Muscle of back (tissue), 3 donors: ENCODE measurements at regions not wholly inside any gene's neighbourhood (a gene's known extent, or its start where the extent isn't known, plus 50 kb on each side); places are given as distances from the start of the nearest gene placed in this dataset.

ENCODE experiments used
- DNase-seq, 3 donors: peaks; one replicate each; pipeline versions ENCODE4 v3.0.0 to v3.0.0-alpha.2; 2013

- peak in 1 of 3 donors; percentile 72 for DNase-seq
These were observed 439.4 kb downstream of the SPRY1 start for GRCh38 chr4:123835831-123836590.

DNA sequence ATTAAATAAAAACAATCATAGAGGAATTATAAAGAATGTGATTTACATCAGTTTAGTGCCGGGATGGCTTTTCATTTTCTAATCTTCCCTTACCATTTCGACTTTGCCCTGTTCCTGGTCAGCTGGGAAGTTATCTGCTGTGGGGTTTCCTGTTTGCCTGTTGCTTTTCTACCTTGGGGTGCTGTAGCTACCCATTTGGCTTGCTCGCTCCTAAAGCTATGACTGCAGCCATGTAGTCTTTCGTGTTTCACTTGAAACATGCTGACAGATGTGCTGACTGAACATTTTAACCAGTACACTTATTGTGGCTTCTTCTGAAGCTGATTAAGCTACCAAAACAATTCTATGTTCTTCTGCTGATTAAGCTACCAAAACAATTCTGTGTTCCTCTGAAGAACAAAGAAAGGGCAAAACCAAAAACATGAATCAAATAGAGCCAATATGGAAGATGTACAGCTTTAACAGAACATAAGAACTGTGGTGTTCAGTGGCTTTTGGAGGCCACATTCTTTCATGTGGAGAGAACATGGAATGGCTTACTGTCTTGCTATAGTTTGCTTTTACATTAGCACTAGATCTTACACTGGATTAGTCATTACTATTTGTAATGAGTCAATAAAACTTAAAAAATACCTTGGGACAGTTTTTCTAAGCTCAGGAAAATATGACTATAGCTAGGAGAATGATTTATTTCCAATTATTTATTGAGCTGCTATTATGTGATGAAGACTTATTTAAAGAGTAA lies 440.4 kb downstream of the SPRY1 start:
- no peak for DNase-seq

DNA sequence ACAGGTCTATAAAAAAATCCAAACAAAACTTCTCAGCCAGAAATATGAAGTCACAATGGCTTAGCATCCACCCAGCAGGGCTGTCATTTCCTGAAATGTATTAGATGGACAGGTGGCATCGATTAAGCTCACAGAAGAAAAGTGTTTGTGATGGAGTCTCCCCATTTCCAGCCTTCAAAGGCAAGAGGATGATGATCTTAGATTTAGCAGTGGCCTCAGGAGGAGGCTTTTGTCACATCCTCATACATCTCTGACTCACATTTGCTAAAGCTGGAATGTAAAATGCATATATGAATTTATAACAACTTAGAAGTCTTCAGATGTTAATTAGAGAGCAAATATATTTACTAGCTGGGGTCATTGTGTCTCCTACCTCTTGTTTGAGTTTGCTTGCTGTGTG lies 441.9 kb downstream of the SPRY1 start:
- DNase-seq, result no peak

DNA sequence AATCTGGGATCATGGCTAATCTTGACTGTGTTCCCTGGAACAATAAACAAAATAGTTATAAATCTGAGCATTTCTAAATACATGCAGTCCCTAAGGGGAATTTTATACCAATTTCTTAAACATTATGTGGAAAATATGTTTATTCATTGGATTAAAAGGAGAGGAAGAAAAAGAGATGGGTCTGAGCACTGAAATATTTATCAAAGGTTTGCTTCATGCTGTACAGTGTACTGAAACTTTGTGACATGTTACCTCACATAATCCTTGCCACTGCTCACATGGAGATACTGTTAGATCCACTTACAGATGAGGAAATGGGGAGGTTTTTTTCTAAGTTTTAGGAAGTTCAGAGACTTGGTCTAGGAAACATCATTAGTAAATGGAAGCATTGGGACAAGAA lies 443.6 kb downstream of the SPRY1 start:
- peak in 1 of 3 donors; percentile 71 for DNase-seq

DNA sequence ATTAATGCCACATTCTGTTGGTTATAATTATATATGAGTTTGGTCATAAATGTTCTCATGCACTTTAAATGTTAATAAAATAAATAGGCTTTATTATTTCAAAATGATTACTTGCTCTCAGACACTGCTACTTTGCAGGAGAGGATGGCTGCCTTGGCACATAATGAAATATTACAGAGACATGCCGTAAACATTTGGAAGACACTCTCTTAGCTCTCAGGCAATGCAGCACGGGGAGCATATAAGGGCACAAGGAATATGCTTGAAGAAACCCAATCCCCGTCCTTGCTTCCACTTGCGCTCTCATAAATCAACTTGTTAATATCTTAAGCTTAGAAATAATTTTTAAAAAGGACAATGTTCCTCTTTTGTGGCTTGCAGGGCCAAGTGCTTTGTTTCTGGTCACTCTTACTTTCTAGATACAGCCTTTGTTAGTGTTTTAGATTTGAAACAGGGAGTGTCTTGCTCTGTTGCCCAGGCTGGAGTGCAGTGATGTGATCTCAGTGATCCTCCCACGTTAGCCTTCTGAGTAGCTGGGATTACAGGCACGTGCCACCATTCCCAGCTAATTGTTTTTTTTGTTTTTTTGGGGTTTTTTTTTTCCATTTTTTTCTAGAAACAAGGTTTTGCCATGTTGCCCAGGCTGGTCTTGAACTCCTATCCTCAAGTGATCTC lies 445.0 kb downstream of the SPRY1 start:
- no peak for DNase-seq

- DNase-seq, result no peak
These were observed 446.5 kb downstream of the SPRY1 start for GRCh38 chr4:123843137-123843536.

GRCh38 chr4:123844374-123844773 lies 447.8 kb downstream of the SPRY1 start:
- no peak for DNase-seq

- DNase-seq, result no peak
These were observed 449.5 kb downstream of the SPRY1 start for GRCh38 chr4:123846092-123846491.

GRCh38 chr4:123846561-123846960 lies 450.0 kb downstream of the SPRY1 start:
- DNase-seq, result peak in 2 of 3 donors; percentile 61 to 69

DNA sequence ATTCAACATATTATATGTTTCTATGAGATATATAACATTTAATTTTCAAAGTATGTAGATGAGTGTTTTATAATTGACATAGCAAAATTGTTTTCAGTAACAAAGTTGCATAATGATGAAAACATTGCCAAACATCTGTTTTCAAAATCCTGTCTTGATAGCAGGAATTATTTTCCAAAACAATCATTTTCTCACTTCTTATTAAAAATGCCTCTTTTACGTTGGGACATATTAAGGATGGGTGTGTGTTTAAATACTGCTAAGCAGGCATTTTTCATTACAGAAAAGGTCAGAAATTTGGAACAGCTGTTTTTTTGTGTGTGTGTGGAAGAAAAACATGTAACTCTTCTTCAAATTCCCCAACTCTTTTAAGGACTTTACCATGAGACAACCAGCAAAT lies 452.0 kb downstream of the SPRY1 start:
- peak; percentile 65 to 87 (median 68) for DNase-seq

DNA sequence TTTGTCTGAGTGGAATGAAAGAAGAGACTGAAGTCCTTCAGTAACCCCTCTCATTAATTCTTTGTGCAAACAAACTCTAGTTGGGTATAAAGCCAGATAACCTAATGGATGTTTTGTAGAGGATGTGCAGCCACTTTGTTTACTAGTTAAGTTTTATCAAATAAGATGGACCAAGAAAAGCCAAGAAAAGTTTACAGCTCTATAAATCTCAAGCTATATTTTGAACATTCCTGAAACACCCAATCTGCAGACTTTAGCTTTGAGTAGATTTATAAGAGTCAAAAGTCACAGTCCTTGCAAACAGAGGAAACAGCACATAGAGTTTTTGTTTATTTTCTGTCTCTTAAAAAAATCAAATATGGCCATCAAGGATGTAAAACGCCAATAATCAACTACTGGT lies 452.9 kb downstream of the SPRY1 start:
- no peak for DNase-seq

DNA sequence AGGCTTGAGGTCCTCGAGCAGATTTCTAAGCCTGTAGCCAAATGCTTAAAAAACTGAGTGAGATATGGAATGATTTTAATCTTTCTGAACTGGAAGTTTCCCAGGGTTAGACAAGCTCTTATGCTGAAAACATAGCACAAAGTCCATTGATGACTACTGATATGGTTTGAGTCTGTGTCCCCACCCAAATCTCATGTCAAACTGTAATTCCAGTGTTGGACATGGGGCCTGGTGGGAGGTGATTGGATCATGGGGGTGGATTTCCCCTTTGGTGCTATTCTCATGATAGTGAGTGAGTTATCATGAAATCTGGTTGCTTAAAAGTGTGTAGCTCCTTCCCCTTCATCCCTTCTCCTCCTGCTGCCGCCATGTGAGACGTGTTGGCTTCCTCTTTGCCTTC lies 454.9 kb downstream of the SPRY1 start:
- DNase-seq, result no peak

GRCh38 chr4:123853651-123854050 lies 457.1 kb downstream of the SPRY1 start:
- no peak for DNase-seq

- DNase-seq, result peak in 2 of 3 donors; percentile 48 to 83
These were observed 460.3 kb downstream of the SPRY1 start for GRCh38 chr4:123856689-123857545.

DNA sequence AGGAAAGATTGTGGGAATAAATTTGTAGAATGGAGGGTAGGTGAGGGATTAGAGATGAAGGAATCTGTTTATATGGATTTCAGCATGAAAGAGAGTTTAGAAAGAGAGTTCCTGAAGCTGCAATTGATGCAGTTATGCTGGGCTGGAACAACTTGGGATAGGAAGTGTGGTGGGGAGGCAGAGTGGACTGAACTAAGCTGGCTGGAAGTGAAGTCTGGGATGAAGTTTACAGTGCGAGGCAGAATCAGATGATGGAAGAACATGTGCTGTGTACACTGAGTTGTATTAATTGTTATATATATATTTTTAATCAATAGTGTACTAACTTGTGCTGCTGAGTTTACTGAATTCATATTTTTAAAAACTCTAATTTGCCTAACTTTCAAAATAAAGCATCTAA lies 461.9 kb downstream of the SPRY1 start:
- DNase-seq, result no peak

GRCh38 chr4:123862812-123863211 lies 466.2 kb downstream of the SPRY1 start:
- no peak for DNase-seq

GRCh38 chr4:123866796-123867195 lies 470.2 kb downstream of the SPRY1 start:
- DNase-seq, result no peak

DNA sequence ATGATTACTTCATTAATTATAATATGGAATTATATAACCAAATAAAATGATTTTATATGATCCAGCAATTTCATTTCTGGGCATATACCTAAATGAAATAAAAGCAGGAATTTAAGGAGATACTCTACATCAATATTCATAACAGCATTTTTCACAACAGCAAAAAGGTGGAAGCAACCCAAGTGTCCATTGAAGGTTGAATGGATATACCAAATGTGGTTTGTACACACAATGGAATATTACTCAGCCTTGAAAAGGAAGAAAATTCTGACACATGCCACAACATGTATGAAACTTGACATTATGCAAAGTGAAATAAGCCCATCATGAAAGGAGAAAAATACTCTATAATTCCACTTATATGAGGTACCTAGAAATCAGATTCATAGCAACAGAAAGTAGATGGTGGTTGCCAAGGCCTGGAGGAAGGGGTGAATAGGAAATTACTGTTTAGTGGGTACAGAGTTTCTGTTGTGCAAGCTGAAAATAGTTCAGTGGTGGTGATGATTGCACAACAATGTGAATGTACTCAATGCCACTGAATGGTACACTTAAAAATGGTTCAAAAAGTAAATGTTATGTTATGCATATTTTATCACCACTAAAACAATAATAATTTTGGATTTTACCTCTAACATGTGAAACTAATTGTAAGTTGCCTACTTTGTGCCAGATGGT lies 471.5 kb downstream of the SPRY1 start:
- DNase-seq, result no peak

DNA sequence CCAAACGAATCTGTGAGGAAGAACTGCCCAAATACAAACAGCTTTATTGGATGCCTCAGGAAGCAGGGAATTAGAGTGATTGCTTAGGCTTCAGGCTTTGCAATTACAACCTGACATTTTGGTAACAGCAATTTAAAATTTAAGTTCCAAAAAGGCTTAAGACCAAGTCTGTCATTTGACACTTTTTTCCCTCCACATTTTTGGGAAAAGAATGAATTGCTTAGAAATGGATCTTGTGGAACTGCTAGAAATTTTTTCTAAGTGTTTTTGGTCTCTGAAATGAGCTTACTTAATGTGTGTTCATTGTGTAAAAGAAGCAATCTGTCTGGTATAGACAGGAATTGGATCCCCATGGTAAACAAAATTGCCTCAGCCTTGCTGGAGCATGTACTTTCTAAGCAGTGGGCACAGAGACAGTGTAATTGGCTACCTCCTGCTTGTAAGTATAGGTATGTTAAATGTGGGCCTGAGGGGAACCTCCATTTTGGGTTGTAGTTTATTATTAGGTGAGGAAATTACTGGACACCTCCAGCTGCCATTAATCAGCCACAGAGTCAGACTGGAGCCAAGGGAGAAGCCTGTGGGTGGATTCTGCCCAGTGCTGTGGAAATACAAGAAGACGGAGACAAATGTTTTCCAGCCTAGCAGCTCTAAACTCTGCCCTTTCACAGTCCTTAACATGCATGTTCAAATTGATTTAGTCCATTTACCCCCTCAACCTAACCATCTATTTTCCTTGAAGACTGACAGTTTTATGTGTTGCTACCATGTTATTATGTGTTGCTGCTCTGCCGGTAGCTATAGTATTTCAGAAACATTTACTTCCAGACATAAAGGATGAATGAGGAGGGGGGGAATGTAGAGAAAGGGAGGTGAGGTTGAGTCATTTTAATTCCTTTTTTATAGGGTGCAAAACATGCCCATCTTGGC lies 473.0 kb downstream of the SPRY1 start:
- DNase-seq, result peak in 1 of 3 donors; percentile 64
